GM19043 (cell line): ENCODE measurements at regions not wholly inside any gene's neighbourhood (a gene's known extent, or its start where the extent isn't known, plus 50 kb on each side); places are given as distances from the start of the nearest gene placed in this dataset.

Experiments used
- ATAC-seq: cut with Tn5 transposase; IDR thresholded peaks from one replicate; pipeline ENCODE4 v1.9.1; 2021; ENCODE audit warnings: low read depth; ENCODE audit not compliant: unreplicated experiment

DNA sequence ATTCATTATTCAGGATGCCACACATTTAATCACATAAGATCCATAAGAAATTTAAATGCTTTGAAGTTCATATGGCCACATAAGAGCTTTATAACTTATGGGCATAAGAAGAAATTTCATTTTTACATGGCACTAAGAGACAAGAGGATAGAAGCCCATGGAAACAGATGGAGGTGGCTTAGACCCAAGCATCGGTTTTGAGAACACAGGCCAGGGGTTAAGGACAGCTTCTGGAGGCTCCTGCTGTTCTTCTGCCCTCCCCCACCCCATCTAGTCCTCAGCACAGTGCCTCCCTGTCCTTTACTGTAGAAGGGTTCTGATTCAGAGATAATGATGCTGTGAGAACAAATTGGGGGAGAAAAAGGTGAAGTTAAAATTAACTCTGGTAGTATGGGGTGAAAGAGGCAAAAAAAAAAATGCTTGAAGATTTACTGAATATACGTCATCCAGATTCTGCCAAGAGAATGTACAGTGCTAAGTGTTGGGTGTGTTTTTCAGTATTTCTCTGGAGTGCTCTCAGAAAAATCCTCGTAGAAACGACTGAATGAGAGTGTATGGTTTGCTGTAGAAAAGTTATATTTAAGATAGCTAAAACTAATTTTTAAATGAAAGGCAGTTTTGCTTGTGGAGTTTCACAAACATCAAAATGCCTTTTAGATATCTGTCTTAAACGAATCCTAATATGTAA lies 539.7 kb downstream of the QKI start:
- no peak for ATAC-seq

DNA sequence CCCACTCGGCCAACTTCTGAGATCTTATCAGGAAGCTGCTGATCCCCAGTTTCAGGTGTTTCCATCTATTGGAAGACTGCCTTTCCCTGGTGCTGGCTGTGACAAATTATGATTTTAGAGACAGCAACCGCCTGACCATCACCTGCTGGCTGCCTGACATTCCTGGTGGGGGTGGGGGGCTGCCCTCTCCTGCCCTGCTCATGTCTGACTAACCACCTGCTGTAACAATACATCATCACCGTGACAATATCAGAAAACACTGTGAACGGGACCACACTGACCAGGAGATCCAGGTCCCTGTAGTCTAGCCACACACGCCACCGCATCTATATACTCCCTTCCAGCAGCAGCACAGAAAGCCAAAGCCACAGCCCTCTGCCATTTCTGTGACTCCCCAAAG lies 537.5 kb downstream of the QKI start:
- ATAC-seq, result no peak

DNA sequence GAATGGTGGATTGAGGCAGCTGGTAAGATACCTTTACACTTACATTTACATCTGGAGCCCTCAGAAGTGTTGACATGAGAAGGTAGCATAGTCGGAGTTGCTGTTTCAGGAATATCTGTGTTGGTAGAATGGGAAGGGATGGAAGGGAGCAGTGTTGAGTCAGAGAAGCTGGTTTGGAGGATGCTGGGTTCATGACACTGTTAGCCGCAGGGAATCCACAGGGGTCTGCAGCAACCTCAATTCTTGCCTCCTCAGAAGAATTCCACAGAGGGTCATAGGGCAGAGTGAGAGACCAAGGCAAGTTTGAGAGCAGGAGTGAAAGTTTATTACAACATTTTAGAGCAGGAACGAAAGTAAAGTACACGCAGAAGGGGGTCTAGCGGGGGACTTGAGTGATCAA lies 536.8 kb downstream of the QKI start:
- ATAC-seq, result no peak

DNA sequence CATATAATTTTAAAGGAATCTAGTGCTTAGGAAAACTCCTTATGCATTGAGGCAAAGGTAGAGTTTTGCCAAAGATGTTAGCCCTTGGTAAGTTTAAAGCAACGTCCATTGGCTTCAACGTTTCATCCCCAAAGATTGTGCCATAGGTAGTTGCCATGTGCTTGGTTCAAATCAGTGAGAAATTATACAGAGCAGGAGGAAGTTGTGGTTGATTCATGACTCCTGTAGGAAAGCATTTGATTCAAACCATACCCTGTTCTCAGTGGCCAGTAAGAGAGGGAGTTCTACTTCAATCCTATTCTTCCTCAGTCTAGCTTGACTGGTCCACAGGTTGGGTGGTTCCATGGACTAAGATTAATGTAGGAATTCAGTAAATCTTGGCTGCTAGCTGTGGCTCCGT lies 535.6 kb downstream of the QKI start:
- no peak for ATAC-seq

DNA sequence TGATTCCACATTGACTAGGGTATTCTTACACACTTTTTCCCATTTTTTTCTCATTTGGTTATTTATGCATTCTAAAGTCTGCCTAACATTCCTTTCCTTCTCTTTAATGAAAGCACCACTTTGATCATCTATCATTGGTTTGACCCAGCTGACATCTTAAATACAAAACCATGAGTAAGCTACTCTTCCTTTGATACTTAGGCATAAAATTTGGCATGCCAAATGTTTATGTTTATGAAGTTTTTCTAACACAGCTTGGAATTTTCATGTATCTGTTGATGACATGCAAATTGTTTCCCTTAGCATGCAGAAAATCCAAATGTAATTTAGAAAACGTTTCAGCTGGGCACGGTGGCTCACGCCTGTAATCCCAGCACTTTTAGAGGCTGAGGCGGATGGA lies 534.9 kb downstream of the QKI start:
- ATAC-seq, result no peak

DNA sequence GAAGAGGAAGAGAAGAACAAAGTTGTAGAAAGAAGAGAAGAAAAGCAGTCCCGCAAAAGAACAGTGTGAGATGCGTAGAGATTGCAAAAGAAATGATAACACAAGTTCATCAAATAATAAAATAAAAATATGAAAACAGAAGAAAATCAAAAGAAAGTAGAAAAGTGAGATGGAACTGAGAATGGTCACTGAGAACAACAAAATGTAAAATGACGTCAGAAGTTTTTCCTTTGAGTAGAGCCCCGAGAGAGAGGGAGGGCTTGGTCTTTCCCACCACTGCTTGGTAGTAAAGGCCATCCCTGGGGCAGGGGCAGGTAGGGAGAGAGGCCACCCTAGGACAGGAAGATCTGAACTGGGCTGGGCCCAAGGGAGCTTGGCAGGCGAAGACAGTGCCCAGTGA lies 533.7 kb downstream of the QKI start:
- no peak for ATAC-seq

DNA sequence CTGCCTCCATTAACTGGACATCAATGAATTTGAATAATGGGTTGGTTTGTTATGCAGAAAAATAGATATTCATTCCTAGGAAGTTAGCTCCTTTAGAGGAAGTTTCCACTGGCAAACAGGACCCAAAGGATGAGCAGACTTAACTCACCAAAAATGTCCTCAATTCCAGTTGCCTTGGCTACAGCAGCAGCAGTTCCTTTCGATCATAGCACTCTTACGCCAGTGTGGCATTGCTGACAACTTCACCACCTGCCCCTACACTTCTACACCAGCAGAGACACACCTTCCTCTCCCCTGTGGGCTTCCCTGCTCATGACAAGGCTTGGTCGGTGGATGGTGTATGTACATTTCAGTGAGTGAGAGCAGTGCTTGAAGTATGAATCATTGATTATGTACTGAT lies 532.8 kb downstream of the QKI start:
- no peak for ATAC-seq

DNA sequence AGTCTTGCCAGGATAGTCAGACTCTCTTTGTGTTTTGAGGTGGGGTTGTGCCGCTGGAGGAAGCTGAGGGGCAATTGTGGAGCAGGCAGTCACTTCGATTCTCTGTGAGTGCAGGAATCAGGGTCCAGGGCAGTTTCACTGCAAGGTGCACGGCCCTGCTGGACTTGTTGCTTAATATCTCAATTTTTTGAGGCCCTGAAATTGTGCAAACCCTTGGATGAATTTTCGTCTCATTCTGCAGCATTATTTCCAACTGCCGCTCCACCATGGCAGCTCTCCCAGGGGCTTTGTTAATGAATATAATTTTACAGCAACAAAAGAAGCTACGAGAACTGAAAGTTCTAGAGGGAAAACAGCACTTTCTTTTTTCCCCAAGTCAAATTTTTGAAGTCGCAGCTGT lies 531.9 kb downstream of the QKI start:
- no peak for ATAC-seq

DNA sequence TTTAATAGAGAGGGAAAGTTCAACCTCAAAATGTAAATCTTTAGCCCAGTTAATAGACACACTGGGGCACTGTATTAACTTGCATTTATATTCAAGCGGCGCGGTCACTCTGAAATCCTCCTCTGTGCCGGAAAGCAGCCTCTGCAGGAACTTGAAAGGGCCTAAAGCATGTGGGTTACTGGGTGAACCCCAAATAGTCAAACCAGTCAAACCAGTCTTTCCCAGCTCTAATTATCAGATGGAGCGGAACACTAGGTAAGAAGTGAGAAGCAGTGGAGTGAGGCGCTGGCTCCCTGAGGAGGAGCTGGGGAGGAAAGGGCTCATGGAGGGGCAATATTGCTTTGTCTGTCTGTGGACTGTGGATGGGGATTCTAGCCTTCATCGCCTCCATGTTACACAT lies 531.3 kb downstream of the QKI start:
- no peak for ATAC-seq

DNA sequence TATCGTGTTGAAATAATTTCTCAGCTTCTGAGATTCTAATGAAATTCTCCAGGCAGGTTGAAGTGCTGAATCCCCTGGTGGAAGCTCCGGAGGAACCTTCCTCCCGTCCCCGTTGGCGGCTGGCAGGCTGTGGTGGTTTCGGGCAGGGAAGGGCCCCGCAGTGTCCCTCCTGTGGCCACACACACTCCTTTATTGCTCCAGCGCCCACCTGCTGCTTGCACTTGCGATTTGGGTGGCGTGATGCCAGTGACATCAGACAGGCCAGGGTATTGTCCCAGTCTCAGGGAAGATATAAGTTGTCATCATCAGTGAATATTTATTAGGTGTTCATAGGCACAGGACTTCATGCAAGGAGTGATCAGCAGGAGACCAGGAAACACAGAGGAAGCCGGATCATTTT lies 530.4 kb downstream of the QKI start:
- no peak for ATAC-seq

DNA sequence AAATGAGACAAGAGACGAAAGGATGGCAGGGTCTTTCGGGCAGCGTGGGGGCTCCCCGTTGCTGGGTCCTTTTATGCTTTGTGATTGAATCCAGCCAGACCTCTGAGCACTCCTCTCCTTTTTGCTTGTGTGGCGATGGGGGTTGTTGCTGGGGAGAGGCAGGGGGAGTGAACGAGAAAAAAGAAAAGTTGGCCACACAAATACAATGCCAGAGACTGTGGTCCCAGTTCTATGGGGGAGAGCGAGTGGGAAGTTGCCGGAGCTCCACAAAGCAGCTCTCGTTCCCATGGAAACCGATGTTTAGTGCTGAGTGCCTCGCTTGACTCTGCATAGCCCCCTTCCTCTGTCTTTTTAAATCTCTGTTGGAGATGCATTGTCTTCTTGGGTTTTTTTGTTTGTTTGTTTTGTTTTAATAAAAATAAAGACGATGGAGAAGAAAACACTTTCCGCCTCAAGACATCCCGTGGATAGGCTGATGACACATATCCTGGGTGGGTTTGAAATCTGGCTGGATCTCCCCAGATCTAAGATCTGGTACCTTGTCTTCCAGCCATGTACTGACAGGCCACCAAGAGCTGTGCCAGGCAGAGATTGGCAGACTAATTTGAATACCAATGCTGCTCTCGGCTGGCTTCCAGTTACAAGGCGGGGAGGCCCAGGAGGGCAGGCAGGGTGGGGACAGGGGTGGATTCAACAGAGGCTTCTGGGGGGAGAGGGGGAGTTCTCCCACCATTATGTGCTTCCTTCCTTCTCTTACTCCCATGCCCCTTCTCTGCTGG lies 529.3 kb downstream of the QKI start:
- no peak for ATAC-seq

DNA sequence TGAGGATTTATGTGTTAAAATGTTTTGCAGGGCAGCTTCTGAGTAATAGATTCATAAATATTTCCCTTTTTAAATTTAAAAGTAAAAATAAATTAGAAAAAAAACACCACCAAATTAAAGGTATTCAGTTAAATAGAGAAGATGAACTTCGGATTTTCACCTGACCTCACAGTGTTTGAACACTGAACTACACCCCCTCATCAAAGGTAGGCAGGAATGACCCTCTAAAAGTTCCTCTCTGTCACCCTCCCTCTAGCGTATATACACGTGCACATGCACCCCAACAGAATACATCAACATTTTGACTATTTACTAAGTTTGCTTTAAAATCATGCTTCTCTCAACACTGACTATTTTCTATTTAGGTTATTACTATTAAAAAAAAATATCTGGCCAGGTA lies 528.3 kb downstream of the QKI start:
- ATAC-seq, result no peak

DNA sequence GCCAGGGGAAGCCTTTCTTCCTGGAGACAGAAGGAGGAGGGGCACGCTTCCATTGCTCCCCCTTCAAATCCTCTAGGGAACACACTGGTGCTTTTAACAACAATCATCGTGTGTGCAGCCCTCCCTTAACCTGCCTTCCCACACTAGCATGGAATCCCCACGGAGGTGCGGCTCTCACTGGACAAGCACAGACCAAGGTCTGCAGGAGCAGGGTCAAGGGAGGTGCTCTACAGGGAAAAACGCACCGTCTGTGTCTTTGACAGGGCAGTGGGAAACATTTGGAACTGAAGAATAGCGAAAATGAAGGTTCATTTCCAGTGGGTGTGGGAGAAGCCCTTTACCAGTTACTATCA lies 527.1 kb downstream of the QKI start:
- no peak for ATAC-seq

DNA sequence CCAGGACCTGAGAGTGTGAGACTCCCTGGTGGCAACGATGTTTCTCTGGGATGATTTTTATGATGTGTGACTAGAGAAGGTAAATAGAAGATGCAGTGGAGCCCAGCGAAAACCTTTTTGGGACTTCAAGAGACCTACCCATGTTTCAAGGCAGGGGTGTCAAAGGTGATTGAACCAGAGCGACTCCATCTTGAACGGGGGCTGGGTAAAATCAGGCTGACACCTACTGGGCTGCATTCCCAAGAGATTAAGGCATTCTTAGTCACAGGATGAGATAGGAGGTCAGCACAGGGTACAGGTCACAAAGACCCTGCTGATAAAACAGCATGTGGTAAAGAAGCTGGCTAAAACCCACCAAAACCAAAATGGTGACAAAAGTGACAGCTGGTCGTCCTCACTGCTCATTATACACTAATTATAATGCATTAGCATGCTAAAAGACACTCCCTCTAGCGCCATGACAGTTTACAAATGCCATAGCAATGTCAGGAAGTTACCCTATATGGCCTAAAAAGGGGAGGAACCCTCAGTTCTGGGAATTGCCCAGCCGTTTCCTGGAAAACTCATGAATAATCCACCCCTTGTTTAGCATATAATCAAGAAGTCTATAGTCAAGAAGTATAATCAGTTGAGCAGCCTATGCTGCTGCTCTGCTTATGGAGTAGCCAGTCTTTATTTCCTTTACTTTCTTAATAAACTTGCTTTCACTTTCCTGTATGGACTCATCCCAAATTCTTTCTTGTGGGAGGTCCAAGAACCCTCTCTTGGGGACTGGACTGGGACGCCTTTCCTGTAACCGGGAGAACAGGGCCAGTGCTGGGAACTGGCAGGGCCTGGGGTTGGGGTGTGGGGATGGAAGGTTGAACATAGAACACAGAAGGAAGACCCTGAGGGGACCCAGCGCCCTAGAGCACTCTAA lies 526.4 kb downstream of the QKI start:
- ATAC-seq, result no peak

DNA sequence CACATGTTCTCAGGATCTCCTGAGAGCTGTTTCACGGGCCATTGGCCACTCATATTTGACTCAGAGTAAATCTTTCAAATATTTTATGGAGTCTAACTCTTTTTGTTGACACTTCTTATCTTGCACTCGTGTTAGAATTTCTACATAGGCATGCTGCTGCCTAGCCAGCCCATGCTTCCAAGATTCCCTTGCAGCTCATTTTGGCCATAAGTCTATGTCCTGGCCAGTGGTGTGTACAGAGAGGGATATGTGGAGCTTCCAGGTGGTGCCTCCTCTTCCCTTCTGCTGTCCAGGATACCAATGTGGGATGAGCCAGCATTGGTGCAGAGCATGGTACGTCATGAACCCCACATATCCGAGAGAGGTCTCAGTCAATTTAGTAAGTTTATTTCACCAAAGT lies 522.6 kb downstream of the QKI start:
- no peak for ATAC-seq

DNA sequence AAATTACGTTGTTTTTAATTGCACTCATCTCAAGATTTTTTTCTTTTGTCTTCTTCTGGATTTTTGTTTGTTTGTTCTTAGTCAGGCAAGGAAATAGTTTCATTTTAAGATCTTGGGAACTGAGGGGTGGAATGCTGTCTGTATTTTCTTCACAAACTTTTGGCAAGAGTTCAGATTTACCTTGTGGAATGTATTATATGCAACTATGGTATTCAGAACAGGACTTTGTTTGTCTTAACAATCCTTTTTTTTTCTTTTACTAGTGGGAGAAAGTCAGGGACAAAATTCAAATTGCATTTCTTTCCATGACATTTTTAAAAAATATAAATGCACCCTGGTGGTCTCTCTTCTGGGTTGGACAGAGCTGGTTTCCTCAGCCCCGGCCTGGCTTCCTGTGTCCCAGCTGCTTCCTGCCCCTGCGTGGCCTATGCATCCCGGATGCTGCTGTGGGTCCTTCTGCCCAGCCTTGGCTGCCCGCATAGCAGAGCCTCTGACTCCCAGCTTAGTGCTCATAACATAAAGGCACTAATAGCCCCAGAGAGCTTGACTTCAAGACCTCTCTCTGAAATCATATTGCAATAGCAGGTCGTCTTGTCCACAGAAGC lies 520.7 kb downstream of the QKI start:
- ATAC-seq, result no peak

DNA sequence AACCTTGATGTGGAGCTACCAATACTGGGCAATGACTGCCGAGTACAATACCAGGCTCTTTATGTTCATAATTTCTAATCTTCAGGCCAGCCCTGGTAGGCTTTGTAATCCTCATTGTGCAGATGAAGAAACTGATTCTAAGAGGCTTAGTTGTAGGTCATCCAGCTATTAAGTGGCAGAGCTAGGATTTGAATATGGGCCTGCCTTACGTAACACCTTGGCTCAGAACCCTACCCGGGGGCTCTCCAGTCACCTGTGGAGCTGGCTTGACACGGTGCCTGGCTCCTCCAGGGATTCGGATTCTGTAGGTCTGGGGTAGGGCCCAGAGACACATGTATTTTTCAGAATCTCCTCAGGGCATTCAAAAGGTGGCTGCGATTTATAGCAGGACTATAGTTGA lies 515.5 kb downstream of the QKI start:
- ATAC-seq, result no peak

DNA sequence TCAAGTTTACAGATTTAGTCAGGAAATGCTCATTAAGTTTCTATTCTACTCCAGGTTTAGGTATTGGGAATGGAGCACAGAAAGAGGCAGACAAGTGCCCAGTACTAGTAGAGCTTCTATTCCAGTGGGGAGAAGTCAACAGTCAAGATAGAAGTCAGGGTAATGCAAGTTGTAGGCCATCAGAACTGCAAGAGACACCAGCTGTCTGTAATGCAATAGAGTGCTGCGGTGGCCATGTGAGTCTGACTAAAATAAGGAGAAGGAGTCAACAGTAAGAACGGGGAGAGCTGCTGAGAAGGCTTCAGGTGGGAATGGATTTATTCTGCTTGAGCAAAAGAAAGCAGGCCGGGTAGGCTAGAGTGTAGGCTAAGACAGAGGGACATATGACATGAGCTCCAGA lies 515.0 kb downstream of the QKI start:
- ATAC-seq, result no peak

DNA sequence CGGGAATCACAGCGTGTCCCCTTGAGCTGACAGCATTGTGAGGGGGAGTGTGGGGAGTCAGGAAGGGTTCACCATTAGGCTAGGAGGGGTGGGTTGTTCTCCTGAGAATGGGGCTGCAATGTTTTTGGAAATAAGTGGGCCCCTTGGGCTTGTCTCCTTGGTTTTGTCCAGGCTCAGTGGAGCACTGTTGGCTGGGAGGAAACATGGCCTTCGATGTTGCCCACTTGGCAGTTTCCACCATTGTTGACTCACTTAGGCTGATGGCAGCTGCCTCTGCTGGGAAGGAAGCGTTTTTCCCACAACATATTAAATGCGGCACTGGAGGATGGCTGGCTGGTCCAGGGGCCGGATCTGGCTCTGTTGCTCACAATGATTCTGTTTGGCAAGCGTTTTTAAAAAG lies 512.1 kb downstream of the QKI start:
- ATAC-seq, result no peak

DNA sequence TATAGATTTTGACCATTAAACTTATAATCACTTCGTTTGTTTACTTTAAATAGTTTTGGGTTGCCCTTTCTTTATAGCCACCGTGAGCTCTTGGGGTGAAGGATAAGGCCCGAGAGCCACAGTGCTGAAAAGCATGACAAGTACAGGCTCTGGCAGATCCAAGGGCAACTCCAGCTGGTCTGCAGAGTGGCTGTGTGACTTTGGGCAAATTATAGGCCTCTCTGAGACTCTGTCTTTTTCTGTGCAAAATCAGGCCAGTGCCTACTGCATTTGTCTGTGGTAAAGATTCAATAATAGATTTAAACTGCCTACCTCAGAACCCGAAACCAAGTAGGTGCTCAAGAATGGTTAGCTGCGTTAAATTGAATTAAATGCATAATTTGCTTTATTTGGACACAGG lies 511.3 kb downstream of the QKI start:
- ATAC-seq, result no peak
